ENCODE measurements at regions not wholly inside any gene's neighbourhood (a gene's known extent, or its start where the extent isn't known, plus 50 kb on each side); places are given as distances from the start of the nearest gene placed in this dataset.

DNA sequence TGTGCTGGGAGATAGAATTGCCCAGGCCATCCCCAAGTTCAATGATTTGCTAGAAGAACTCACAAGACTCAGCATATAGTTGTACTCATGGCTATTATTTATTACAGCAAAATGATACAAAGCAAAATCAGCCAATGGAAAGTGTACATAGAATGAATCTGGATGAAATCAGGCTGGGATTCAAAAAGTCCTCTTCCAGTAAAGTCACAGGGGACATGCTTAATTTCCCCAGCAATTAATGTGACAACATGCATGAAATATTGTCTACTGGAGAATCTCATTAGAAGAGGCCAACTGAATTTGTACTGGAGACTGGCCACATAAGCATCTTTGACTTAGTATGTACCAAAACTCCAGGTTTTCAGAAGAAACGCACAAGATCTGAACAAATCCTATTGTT is 1043.1 kb downstream of the NAALADL2 start:
- TF ChIP-seq POLR2A (IDR thresholded peaks at IDR 0.05; ENCODE audit: low read depth, low read length) (no peak), TAF1 (IDR thresholded peaks at IDR 0.05; ENCODE audit: low read depth, low read length) (no peak), POLR2AphosphoS5 (IDR thresholded peaks at IDR 0.05; ENCODE audit: low read depth, low read length) (no peak), SPI1 (IDR thresholded peaks at IDR 0.05; ENCODE audit: low read depth, low read length) (no peak)

All from GM12891 (cell line).